Hepatocyte (in vitro differentiated cells): ENCODE measurements at regions not wholly inside any gene's neighbourhood (a gene's known extent, or its start where the extent isn't known, plus 50 kb on each side); places are given as distances from the start of the nearest gene placed in this dataset.

Source experiments
- DNase-seq: peaks from one replicate; pipeline ENCODE4 v3.0.0-alpha.2; 2016; ENCODE audit warnings: low spot score
- H2AFZ ChIP-seq: fragments of 200-600 bp; sonication (generic); 2 replicates; pipeline ENCODE4 v1.6.0; 2016; ENCODE audit warnings: antibody characterized with exemption, mild to moderate bottlenecking
- H3K27ac ChIP-seq: fragments of 200-600 bp; sonication (generic); 2 replicates; pipeline ENCODE4 v1.5.1; 2016; ENCODE audit warnings: mild to moderate bottlenecking
- H3K27me3 ChIP-seq: fragments of 200-600 bp; sonication (generic); 2 replicates; pipeline ENCODE4 v1.6.1; 2016
- H3K36me3 ChIP-seq: fragments of 200-600 bp; sonication (generic); replicated peaks from 2 replicates; pipeline ENCODE4 v1.5.1; 2016; ENCODE audit warnings: low read depth; ENCODE audit not compliant: insufficient read depth
- H3K4me1 ChIP-seq: fragments of 200-600 bp; sonication (generic); 2 replicates; pipeline ENCODE4 v1.5.1; 2016; ENCODE audit warnings: mild to moderate bottlenecking, moderate library complexity; ENCODE audit not compliant: insufficient read depth
- H3K4me2 ChIP-seq: fragments of 200-600 bp; sonication (generic); 2 replicates; pipeline ENCODE4 v1.6.0; 2016
- H3K4me3 ChIP-seq: fragments of 200-600 bp; sonication (generic); 2 replicates; pipeline ENCODE4 v1.5.1; 2016; ENCODE audit warnings: mild to moderate bottlenecking
- H3K79me2 ChIP-seq: fragments of 200-600 bp; sonication (generic); 2 replicates; pipeline ENCODE4 v1.6.0; 2017; ENCODE audit warnings: mild to moderate bottlenecking
- H3K9me2 ChIP-seq: fragments of 200-600 bp; sonication (generic); replicated peaks from 2 replicates; pipeline ENCODE4 v1.6.0; 2017; ENCODE audit warnings: mild to moderate bottlenecking; ENCODE audit not compliant: insufficient read depth
- H3K9me3 ChIP-seq: fragments of 200-600 bp; sonication (generic); 2 replicates; pipeline ENCODE4 v1.5.1; 2016; ENCODE audit warnings: low read depth, mild to moderate bottlenecking
- H4K20me1 ChIP-seq: fragments of 200-600 bp; sonication (generic); 2 replicates; pipeline ENCODE4 v1.6.0; 2016; ENCODE audit warnings: mild to moderate bottlenecking; ENCODE audit not compliant: insufficient read depth, poor library complexity, severe bottlenecking
- CTCF ChIP-seq: fragments of 200-600 bp; sonication (generic); IDR thresholded peaks from 2 replicates; pipeline ENCODE4 v1.5.1; 2016; ENCODE audit warnings: antibody characterized with exemption, mild to moderate bottlenecking; ENCODE audit not compliant: poor library complexity
- EZH2 ChIP-seq: fragments of 200-600 bp; sonication (generic); IDR thresholded peaks from 2 replicates; pipeline ENCODE4 v1.6.1; 2016; ENCODE audit warnings: antibody characterized with exemption, mild to moderate bottlenecking, borderline replicate concordance
- EZH2phosphoT487 ChIP-seq: fragments of 200-600 bp; sonication (generic); IDR thresholded peaks from one replicate; pipeline ENCODE4 v1.6.1; 2018; ENCODE audit warnings: antibody characterized with exemption, mild to moderate bottlenecking, low read depth, moderate library complexity; ENCODE audit not compliant: unreplicated experiment, severe bottlenecking
- WGBS: methylation state at CpG from one replicate; pipeline ENCODE4 v1.1.6; 2016; ENCODE audit warnings: low lambda C conversion rate; ENCODE audit errors: missing lambda C conversion rate; 5-methylcytosine and 5-hydroxymethylcytosine counted together

- 79% methylated on average over 6 of the region's 6 CpGs for WGBS
- peaks cover 11% of the 10 kb centered on the region for H3K4me1 ChIP-seq
- no peak overlapping the region for H3K4me3 ChIP-seq
- no peaks in the 10 kb centered on the region for H3K9me3 ChIP-seq
- TF ChIP-seq CTCF (no peak), EZH2 (no peak)
- no peak overlapping the region for H3K27ac ChIP-seq
- H3K4me2 ChIP-seq = no peak overlapping the region
- no peaks in the 10 kb centered on the region for H3K36me3 ChIP-seq
- H3K9me2 ChIP-seq = no peaks in the 10 kb centered on the region
- H3K79me2 ChIP-seq = no peaks in the 10 kb centered on the region
- no peak for DNase-seq
- H4K20me1 ChIP-seq = no peaks in the 10 kb centered on the region
- H2AFZ ChIP-seq = no peak overlapping the region
- H3K27me3 ChIP-seq = no peaks in the 10 kb centered on the region
These were observed 720.1 kb upstream of the TMEM132C start for GRCh38 chr12:127546721-127547505.

GRCh38 chr12:127548123-127548553, 718.8 kb upstream of the TMEM132C start:
- H3K36me3 ChIP-seq = no peaks in the 10 kb centered on the region
- no peak for TF ChIP-seq CTCF
- no peak for TF ChIP-seq EZH2phosphoT487
- TF ChIP-seq EZH2 = no peak
- H4K20me1 ChIP-seq = no peaks in the 10 kb centered on the region
- no peaks in the 10 kb centered on the region for H3K27me3 ChIP-seq
- WGBS = 67% methylated on average over 10 of the region's 10 CpGs
- H3K4me3 ChIP-seq = no peak overlapping the region
- no peak for DNase-seq
- H3K4me2 ChIP-seq = no peak overlapping the region
- H3K4me1 ChIP-seq = peaks cover 3% of the 10 kb centered on the region
- no peaks in the 10 kb centered on the region for H3K9me2 ChIP-seq
- no peaks in the 10 kb centered on the region for H3K79me2 ChIP-seq
- no peak overlapping the region for H2AFZ ChIP-seq
- no peaks in the 10 kb centered on the region for H3K9me3 ChIP-seq
- H3K27ac ChIP-seq = no peak overlapping the region

GRCh38 chr12:127550271-127550670, 716.7 kb upstream of the TMEM132C start:
- WGBS = 92% methylated on average over 8 of the region's 8 CpGs
- no peak overlapping the region for H2AFZ ChIP-seq
- no peaks in the 10 kb centered on the region for H3K36me3 ChIP-seq
- DNase-seq = no peak
- H3K4me1 ChIP-seq = no peaks in the 10 kb centered on the region
- H3K4me3 ChIP-seq = no peak overlapping the region
- H3K4me2 ChIP-seq = no peak overlapping the region
- no peaks in the 10 kb centered on the region for H3K27me3 ChIP-seq
- no peaks in the 10 kb centered on the region for H3K9me3 ChIP-seq
- H3K27ac ChIP-seq = no peak overlapping the region
- no peaks in the 10 kb centered on the region for H3K79me2 ChIP-seq
- H4K20me1 ChIP-seq = no peaks in the 10 kb centered on the region
- H3K9me2 ChIP-seq = no peaks in the 10 kb centered on the region
- TF ChIP-seq EZH2 = no peak
- no peak for TF ChIP-seq EZH2phosphoT487
- no peak for TF ChIP-seq CTCF
